ENCODE measurements at regions not wholly inside any gene's neighbourhood (a gene's known extent, or its start where the extent isn't known, plus 50 kb on each side); places are given as distances from the start of the nearest gene placed in this dataset.

DNA sequence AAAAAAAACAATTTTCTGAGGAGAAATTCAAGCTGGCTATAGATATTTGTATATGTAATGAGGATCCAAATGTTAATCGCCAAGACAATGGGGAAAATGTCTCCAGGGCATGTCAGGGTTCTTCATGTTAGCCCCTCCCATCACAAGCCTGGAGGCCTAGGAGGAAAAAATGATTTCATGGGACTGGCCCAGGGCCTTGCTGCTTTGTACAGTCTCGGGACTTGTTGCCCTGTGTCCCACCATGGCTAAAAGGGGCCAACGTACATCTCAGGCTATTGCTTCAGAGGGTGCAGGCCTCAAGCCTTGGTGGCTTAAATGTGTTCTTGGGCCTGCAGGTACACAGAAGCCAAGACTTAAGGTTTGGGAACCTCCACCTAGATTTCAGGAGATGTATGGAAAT lies 62.1 kb upstream of the SLC5A12 start:
- Histone ChIP-seq H3K23me2 (ENCODE audit: insufficient read length, low read depth, low read length, poor library complexity, severe bottlenecking) (no peaks in the 10 kb centered on the region), H3T11ph (ENCODE audit: low read length) (no peak overlapping the region), H3K4me1 (ENCODE audit: insufficient read depth, low read length) (no peaks in the 10 kb centered on the region), H4K91ac (ENCODE audit: insufficient read length, low read depth, low read length) (no peak overlapping the region), H3K56ac (ENCODE audit: insufficient read length, low read depth, low read length) (no peak overlapping the region), H2BK5ac (ENCODE audit: insufficient read length, low read length) (no peak overlapping the region), H3K9me3 (ENCODE audit: control insufficient read depth, low read depth, low read length) (no peaks in the 10 kb centered on the region), H4K5ac (ENCODE audit: insufficient read length, low read depth, low read length) (no peak overlapping the region), H2AK5ac (ENCODE audit: insufficient read length, low read length) (no peak overlapping the region), H3K79me1 (ENCODE audit: insufficient read depth, low read depth, low read length, poor library complexity, severe bottlenecking) (no peaks in the 10 kb centered on the region), H3K4me2 (ENCODE audit: insufficient read depth, insufficient read length, low read length) (no peak overlapping the region), H3K23ac (ENCODE audit: insufficient read length, low read depth, low read length) (no peak overlapping the region), H3K27ac (ENCODE audit: insufficient read length, low read depth, low read length) (no peak overlapping the region), H3K27me3 (ENCODE audit: insufficient read depth, low read length) (no peaks in the 10 kb centered on the region), H2BK12ac (ENCODE audit: insufficient read length, low read depth, low read length) (no peak overlapping the region), H3K9ac (ENCODE audit: extremely low read depth, insufficient read length, low read length) (no peak overlapping the region), H3K79me2 (ENCODE audit: insufficient read depth, low read length) (no peaks in the 10 kb centered on the region), H2AFZ (ENCODE audit: low read length) (no peak overlapping the region), H2BK20ac (ENCODE audit: low read depth, low read length, poor library complexity, severe bottlenecking) (no peak overlapping the region), H3K4ac (ENCODE audit: low read depth, low read length) (no peak overlapping the region), H4K20me1 (ENCODE audit: control insufficient read depth, insufficient read depth, insufficient read length) (no peaks in the 10 kb centered on the region), H2BK15ac (ENCODE audit: low read depth, low read length) (no peak overlapping the region), H4K8ac (replicated peaks; ENCODE audit: insufficient read length, low read depth, low read length) (no peak overlapping the region), H3K18ac (ENCODE audit: insufficient read length, low read depth, low read length) (no peak overlapping the region), H3K14ac (ENCODE audit: insufficient read depth, low read length) (no peak overlapping the region), H2BK120ac (ENCODE audit: low read depth, low read length, poor library complexity, severe bottlenecking) (no peak overlapping the region)
- TF ChIP-seq, protein P1, sequence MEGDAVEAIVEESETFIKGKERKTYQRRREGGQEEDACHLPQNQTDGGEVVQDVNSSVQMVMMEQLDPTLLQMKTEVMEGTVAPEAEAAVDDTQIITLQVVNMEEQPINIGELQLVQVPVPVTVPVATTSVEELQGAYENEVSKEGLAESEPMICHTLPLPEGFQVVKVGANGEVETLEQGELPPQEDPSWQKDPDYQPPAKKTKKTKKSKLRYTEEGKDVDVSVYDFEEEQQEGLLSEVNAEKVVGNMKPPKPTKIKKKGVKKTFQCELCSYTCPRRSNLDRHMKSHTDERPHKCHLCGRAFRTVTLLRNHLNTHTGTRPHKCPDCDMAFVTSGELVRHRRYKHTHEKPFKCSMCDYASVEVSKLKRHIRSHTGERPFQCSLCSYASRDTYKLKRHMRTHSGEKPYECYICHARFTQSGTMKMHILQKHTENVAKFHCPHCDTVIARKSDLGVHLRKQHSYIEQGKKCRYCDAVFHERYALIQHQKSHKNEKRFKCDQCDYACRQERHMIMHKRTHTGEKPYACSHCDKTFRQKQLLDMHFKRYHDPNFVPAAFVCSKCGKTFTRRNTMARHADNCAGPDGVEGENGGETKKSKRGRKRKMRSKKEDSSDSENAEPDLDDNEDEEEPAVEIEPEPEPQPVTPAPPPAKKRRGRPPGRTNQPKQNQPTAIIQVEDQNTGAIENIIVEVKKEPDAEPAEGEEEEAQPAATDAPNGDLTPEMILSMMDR (conservative IDR thresholded peaks at IDR 0.05): no peak
- H3K27ac Mint-ChIP-seq: no peak overlapping the region
- no peaks in the 10 kb centered on the region for H3K27me3 Mint-ChIP-seq (ENCODE audit: low read depth)
- H3K36me3 Mint-ChIP-seq (ENCODE audit: insufficient read depth in 1 of 3, low read depth in 3 of 3): peaks cover 19 to 27% (median 26%) of the 10 kb centered on the region in 3 experiments
- no CpG with 5 or more reads among the region's 3 CpGs for WGBS (ENCODE audit: extremely low coverage, insufficient read length, low lambda C conversion rate)
- no peaks in the 10 kb centered on the region for H3K4me1 Mint-ChIP-seq
- H3K9me3 Mint-ChIP-seq: peaks cover 26 to 33% of the 10 kb centered on the region in 2 experiments
- no peak overlapping the region for H3K4me3 Mint-ChIP-seq
- no peak for DNase-seq
